IPS DF 4.7 (cell line): ENCODE measurements at regions not wholly inside any gene's neighbourhood (a gene's known extent, or its start where the extent isn't known, plus 50 kb on each side); places are given as distances from the start of the nearest gene placed in this dataset.
"Not testable (repeated sequence)": the region's sequence is repeated elsewhere in the genome, so short reads cannot be mapped to it uniquely, and the experiment has no call there.

Experiments
- DNase-seq: peaks from one replicate; pipeline ENCODE4 v3.0.0-alpha.2; 2013; ENCODE audit warnings: low spot score; ENCODE audit errors: extremely low read depth

- no peak for DNase-seq
Observed at GRCh38 chr6:149236589-149236988, 80.9 kb upstream of the TAB2 start.

DNA sequence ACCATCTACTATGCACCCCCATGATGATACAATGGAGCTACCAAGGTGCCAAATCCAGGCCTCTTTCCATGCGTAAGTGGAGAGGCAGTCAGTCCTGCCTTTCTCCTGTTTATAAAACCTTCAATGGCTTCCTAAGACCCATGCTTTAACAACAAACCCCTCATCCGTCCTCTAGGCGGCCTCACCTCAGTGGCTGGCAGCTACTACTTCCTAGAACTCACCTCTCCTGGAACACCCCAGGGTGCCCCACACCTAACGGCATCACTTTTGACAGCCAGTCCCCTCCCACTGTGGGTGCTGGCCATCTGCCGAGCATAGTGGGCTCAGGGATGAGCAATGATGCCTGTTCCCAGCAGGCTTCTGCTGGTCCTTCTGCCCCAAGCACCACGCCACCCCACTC is 80.0 kb upstream of the TAB2 start:
- no peak for DNase-seq

- DNase-seq = no peak
Observed at GRCh38 chr6:149239573-149240209, 77.8 kb upstream of the TAB2 start.

DNA sequence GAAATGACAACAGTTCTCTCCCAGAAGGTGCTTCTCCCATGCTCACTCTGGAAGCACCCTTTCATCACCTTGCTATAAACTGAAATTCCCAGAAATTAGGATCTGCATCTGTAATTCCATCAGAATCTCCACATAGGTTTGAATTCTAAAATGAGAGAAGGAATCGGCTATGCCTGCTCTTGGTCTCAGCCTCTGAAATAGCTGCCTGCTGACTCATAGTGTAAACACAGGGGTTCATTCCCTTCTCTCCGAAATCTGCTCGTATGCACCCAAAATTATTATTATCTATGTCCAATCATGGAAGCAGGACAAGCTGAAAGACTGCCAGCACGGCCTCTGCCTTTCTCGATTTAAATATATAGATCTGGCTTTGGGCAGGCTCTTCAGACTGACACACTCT is 74.6 kb upstream of the TAB2 start:
- DNase-seq = no peak

- DNase-seq = no peak
Observed at GRCh38 chr6:149244105-149244504, 73.4 kb upstream of the TAB2 start.

GRCh38 chr6:149246691-149247384 is 70.7 kb upstream of the TAB2 start:
- no peak for DNase-seq

DNA sequence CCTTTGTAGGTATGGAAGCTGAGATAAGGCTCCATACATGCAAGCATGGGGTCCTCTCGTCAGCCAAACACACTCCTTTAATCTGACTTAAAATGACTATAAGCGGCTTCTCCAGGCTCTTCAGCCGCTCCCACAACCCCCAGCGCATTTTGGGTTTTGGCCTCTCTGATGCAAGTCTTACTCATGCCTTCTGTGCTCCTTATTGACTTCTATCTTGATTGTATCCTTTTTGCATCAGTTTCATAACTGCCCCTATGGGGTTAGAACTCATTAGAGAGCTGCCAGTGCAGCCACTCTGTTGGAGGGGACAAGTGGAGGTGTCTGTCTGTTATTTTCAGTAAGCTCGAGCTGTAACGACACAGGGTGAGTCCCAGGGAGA is 70.1 kb upstream of the TAB2 start:
- no peak for DNase-seq

GRCh38 chr6:149248263-149248662 is 69.2 kb upstream of the TAB2 start:
- not testable (repeated sequence) for DNase-seq

DNA sequence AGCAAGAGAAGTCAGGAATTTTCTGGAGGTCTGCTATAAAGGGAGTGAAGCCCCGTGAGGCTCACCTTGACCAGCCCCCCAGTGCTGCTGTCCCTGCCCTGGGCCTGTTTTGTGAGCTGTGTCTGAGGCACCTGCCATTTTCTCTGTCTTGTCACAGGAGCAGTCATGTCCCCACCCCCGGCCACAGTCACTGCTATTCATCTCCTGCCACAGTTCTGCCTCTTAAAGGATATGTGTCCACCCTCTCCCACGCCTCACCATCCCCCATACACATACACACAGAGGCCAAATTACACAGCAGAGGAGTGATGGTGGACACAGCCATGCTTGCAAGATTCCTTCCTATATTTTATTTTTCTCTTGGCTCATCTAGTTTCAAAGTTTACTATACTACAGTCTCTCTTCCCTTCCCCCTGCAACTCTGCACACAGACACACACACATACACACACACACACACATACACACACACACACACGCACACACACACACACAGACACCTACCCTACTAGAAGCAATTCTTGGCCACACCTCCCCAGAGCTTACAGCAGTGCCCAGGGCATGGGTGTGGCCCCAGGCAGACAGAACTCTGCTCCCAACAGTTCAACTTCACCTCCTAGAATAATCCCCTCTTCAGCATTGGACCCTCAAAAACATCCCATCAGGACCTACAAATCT is 68.7 kb upstream of the TAB2 start:
- no peak for DNase-seq

GRCh38 chr6:149249370-149250357 is 67.8 kb upstream of the TAB2 start:
- DNase-seq = no peak

- no peak for DNase-seq
Observed at GRCh38 chr6:149250951-149251350, 66.6 kb upstream of the TAB2 start.

DNA sequence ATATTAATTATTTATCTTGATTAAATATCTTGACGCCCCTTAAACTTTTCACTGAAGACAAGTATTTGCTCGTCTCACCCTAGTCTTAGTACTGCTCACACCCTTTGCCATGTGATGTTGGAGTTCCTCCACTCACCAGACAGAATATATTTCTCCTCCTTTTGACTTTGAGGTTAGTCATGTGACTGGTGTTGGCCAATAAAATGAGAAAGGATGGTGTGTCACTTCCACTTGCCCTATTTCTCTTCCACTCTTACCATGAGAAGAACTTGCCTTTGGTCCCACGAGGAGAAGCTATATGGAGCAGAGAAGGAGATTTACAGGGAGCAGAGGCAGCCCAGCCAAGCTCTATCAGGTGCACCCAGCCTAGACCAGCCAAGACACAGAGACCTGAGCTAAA is 64.9 kb upstream of the TAB2 start:
- DNase-seq = no peak

DNA sequence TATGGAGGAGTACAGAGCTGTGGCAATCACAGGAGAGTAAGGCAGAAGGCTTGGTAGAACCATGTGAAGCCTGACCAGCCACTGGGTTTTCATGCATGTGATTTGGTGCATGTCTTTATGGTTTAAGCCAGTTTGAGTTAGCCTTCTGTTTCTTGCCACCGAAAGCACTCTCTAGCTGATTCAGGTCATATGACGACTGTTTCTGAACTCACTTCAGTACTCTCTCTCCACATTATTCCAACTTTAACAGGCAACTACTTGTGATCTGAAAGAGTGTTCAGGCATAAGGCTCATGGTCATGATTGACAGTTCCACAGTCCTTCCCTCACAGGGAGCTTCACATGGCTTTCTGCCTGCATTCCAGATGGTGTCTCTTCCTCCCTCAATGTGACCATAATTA is 63.3 kb upstream of the TAB2 start:
- no peak for DNase-seq

DNA sequence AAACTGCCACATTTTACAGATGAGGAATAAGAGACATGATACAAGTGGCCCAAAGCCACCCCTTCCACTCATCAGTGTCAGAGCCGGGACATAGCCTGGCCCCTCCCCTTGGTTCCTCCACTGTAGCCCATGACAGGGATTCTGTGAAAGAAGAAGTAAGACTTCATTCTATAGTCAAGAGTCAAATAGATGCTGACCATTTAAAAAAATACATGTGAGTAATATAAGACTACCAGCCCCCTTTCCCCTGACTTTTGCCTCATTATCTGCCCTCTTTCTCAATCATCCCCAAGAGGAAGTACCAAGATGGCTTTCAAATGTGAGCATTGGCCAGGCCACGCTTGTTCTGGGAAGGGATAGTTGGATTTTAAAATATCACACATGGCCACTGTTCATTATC is 57.8 kb upstream of the TAB2 start:
- no peak for DNase-seq

DNA sequence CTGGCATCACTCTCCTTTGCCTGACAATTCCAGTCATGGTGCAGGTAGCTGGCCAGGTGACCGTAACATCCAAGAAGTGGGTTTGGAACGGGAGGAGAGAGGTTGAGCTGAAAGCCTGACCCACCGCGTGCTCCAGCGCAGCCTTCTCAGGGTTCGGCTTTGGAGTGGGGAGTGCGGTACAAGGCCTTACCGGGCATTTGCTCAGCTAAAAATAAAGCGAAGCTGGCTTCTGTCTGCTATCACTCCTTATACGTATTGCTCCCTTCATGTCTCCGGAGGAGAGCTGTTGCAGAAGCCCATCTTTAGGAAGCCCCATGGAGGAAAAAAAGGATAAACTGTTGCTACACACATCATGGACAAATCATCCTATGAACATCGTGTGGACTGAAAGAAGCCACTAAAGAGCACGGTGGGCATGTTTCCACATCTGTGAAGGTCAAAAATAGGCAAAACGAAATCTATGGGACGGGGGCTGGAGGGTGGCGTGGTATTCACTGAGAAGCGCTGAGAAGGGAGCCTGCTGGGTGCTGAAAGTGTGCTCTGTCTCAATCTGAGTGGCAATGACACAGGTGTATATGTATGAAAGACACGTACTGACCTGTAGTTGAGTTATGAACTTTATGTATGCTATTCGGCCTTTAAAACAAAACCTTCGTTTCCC is 57.2 kb upstream of the TAB2 start:
- no peak for DNase-seq

GRCh38 chr6:149261364-149262040 is 56.0 kb upstream of the TAB2 start:
- DNase-seq = no peak

- no peak for DNase-seq
Observed at GRCh38 chr6:149263321-149263720, 54.2 kb upstream of the TAB2 start.

GRCh38 chr6:149264629-149265028 is 52.9 kb upstream of the TAB2 start:
- no peak for DNase-seq

GRCh38 chr6:149265945-149266344 is 51.6 kb upstream of the TAB2 start:
- no peak for DNase-seq

DNA sequence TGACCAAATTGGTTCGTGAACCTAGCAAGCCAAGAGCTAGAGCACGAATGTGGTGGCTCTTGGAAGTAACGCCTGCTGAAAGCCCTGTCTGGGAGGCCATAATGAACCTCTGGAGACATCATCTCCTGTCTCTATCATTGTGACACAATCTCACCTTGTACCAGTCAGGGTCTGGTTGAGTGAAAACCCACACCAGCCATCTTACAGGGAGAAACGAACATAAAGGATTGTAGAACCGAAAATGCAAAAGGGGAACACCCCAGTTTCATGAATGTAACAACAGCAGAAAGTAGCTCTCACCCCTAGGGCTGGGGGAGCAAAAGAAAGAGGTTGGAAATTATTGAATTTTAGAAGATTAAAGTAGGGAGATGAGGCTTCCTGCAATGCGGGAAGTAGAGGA is 50.9 kb upstream of the TAB2 start:
- no peak for DNase-seq

DNA sequence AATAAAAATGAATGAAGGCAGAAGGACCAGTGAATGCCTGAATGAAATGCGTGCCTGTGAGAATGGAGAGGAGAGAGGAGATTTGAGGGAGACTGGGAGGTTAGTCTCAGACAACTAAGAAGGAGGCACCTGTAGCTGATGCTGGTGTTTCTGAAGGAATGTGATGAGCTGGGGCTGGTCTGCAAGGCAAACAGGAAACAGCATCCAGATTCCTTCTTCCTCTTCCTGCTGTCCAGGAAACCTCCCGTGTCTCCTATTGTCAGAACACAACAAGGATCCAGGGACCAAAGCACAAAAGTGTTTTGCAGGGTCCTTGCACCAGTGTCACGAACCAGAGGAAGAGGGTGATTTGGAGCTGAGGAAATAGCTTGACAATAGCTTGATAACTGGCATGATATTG is 50.4 kb upstream of the TAB2 start:
- no peak for DNase-seq
